GM12878 (cell line): ENCODE measurements at regions not wholly inside any gene's neighbourhood (a gene's known extent, or its start where the extent isn't known, plus 50 kb on each side); places are given as distances from the start of the nearest gene placed in this dataset.
"Not testable (repeated sequence)": the region's sequence is repeated elsewhere in the genome, so short reads cannot be mapped to it uniquely, and the experiment has no call there.

ENCODE experiments used
- ATAC-seq: fragments of 200-7000 bp; cut with Tn5 transposase; 3 replicates; pipeline ENCODE4 v1.9.1; 2020; ENCODE audit warnings: mild to moderate bottlenecking, moderate library complexity
- BruUV-seq: library from RNA; stranded (reverse); fragments of 400-500 nt; replicated peaks from 2 replicates; lab custom pipeline; 2021; lab: Mats Ljungman, UMichigan
- CTCF ChIA-PET: fragments of 300-600 bp; sonication (Branson Sonifier 250); formaldehyde crosslinking; extraction: SDS; loops from one replicate; lab custom pipeline; 2021; ENCODE audit warnings: inconsistent platforms; lab: Yijun Ruan, JAX
- POLR2A ChIA-PET: fragments of 350-600 bp; formaldehyde crosslinking; extraction: SDS; loops from one replicate; lab custom pipeline; 2021; ENCODE audit warnings: inconsistent platforms; lab: Charles Lee
- RAD21 ChIA-PET: fragments of 300-600 bp; sonication (Branson Sonifier 250); formaldehyde crosslinking; loops from one replicate; lab custom pipeline; 2023; ENCODE audit warnings: antibody characterized with exemption; ENCODE audit not compliant: unreplicated experiment; lab: Charles Lee
- SMC1A ChIA-PET: fragments of 300-600 bp; sonication (Branson Sonifier 250); formaldehyde crosslinking; loops from one replicate; lab custom pipeline; 2023; ENCODE audit not compliant: unreplicated experiment, uncharacterized antibody; lab: Charles Lee
- DNase-seq: peaks from one replicate; pipeline ENCODE4 v3.0.0-alpha.2; 2011; ENCODE audit warnings: low read depth, low spot score
- FAIRE-seq: peaks from 3 replicates; lab custom pipeline; 2011; peaks lifted over from hg19 to GRCh38; lab: Jason Lieb, UNC
- H2AFZ ChIP-seq: 2 replicates; pipeline ENCODE4 v1.6.0; 2011; ENCODE audit warnings: low read depth, low read length, control low read depth; ENCODE audit not compliant: control insufficient read depth
- H3K27ac ChIP-seq: 2 replicates; pipeline ENCODE4 v1.5.1; 2011; ENCODE audit warnings: control low read depth; ENCODE audit not compliant: control insufficient read depth, insufficient read depth
- H3K27me3 ChIP-seq, 2 experiments: replicated peaks in 1 of 2; 2 replicates each; pipeline versions ENCODE4 v1.6.0 to v1.6.1; 2011; ENCODE audit warnings: low read length in 1 of 2; ENCODE audit not compliant: control insufficient read depth in 2 of 2, insufficient read depth in 2 of 2
- H3K36me3 ChIP-seq, 2 experiments: 2 replicates each; pipeline ENCODE4 v1.5.1; 2011; ENCODE audit warnings: low read length in 1 of 2; ENCODE audit not compliant: control insufficient read depth in 2 of 2, insufficient read depth in 2 of 2
- H3K4me1 ChIP-seq: 2 replicates; pipeline ENCODE4 v1.6.1; 2011; ENCODE audit warnings: mild to moderate bottlenecking, low read length, moderate library complexity, mixed read lengths; ENCODE audit not compliant: control insufficient read depth, insufficient read depth
- H3K4me2 ChIP-seq: 2 replicates; pipeline ENCODE4 v1.6.0; 2011; ENCODE audit warnings: control low read depth; ENCODE audit not compliant: control insufficient read depth, insufficient read depth
- H3K4me3 ChIP-seq: fragments of 200-600 bp; sonication (generic); 2 replicates; pipeline ENCODE4 v1.5.1; 2016
- H3K79me2 ChIP-seq: 2 replicates; pipeline ENCODE4 v1.6.0; 2011; ENCODE audit warnings: low read length; ENCODE audit not compliant: control insufficient read depth, insufficient read depth
- H3K9ac ChIP-seq: 2 replicates; pipeline ENCODE4 v1.8.0; 2011; ENCODE audit warnings: low read length, control low read depth, mixed read lengths; ENCODE audit not compliant: control insufficient read depth, insufficient read depth
- H3K9me3 ChIP-seq: replicated peaks from 3 replicates; pipeline ENCODE4 v1.5.1; 2011; ENCODE audit warnings: mild to moderate bottlenecking, low read length; ENCODE audit not compliant: control insufficient read depth, insufficient read depth
- H4K20me1 ChIP-seq: 2 replicates; pipeline ENCODE4 v1.6.0; 2011; ENCODE audit not compliant: control insufficient read depth, insufficient read depth
- IRF4 ChIP-seq: IDR thresholded peaks from 2 replicates; pipeline ENCODE4 v1.6.1; 2011; ENCODE audit warnings: low read depth, low read length
- JUND ChIP-seq: IDR thresholded peaks from 2 replicates; pipeline ENCODE4 v1.6.1; 2012; ENCODE audit warnings: low read depth, mild to moderate bottlenecking, low read length, improper control_type of control experiment, moderate library complexity
- KLF5 ChIP-seq: fragments of 450-650 bp; IDR thresholded peaks from 2 replicates; pipeline ENCODE4 v1.6.1; 2014; ENCODE audit warnings: mild to moderate bottlenecking; ENCODE audit not compliant: partially characterized antibody
- RAD21 ChIP-seq: IDR thresholded peaks from 2 replicates; pipeline ENCODE4 v1.6.1; 2011; ENCODE audit warnings: mild to moderate bottlenecking, low read depth, low read length, moderate library complexity; ENCODE audit not compliant: insufficient read depth
- SMC3 ChIP-seq: IDR thresholded peaks from 2 replicates; pipeline ENCODE4 v1.6.1; 2011; ENCODE audit warnings: low read length, improper control_type of control experiment, borderline replicate concordance
- SUPT20H ChIP-seq: IDR thresholded peaks from 2 replicates; pipeline ENCODE4 v1.6.1; 2011; ENCODE audit warnings: low read depth, mild to moderate bottlenecking, low read length, moderate library complexity, borderline replicate concordance; ENCODE audit not compliant: control insufficient read depth
- WRNIP1 ChIP-seq: IDR thresholded peaks from 2 replicates; pipeline ENCODE4 v1.6.1; 2011; ENCODE audit warnings: low read depth, low read length, improper control_type of control experiment, borderline replicate concordance
- WGBS: methylation state at CpG from one replicate; pipeline ENCODE4 v1.1.6; 2016; ENCODE audit warnings: low lambda C conversion rate; ENCODE audit not compliant: insufficient replicate concordance, insufficient coverage; ENCODE audit errors: missing lambda C conversion rate; 5-methylcytosine and 5-hydroxymethylcytosine counted together
- in situ Hi-C: fragments of 300-500 bp; cut with MboI; formaldehyde crosslinking; loops from 9 replicates; pipeline ENCODE4 v1.14.3; 2018; ENCODE audit warnings: mixed read lengths
- intact Hi-C: fragments of 100-400 bp; cut with micrococcal nuclease; formaldehyde crosslinking; loops from one replicate; pipeline ENCODE4 v1.14.2; 2022; ENCODE audit not compliant: unreplicated experiment
- TF ChIP-seq, protein P1 (sequence below): fragments of 450-650 bp; IDR thresholded peaks from 2 replicates; pipeline ENCODE4 v1.6.1; 2017; ENCODE audit warnings: mild to moderate bottlenecking, low read depth, inconsistent platforms; ENCODE audit not compliant: poor library complexity, severe bottlenecking
- TF ChIP-seq, protein P2 (sequence below): fragments of 450-650 bp; IDR thresholded peaks from 2 replicates; pipeline ENCODE4 v1.6.1; 2016; ENCODE audit warnings: mild to moderate bottlenecking, moderate library complexity, borderline replicate concordance

- POLR2A ChIA-PET, RAD21 ChIA-PET, H3K36me3 ChIP-seq, H3K4me1 ChIP-seq, H3K79me2 ChIP-seq, ATAC-seq, DNase-seq, SMC1A ChIA-PET, H3K4me2 ChIP-seq, H3K27ac ChIP-seq, H4K20me1 ChIP-seq, H3K27me3 ChIP-seq, in situ Hi-C loops, BruUV-seq, FAIRE-seq, CTCF ChIA-PET, H2AFZ ChIP-seq, intact Hi-C loops, H3K4me3 ChIP-seq, H3K9me3 ChIP-seq, H3K9ac ChIP-seq: not testable (repeated sequence)
- WGBS = 73% methylated on average over 8 of the region's 8 CpGs
- TF ChIP-seq, protein P1, sequence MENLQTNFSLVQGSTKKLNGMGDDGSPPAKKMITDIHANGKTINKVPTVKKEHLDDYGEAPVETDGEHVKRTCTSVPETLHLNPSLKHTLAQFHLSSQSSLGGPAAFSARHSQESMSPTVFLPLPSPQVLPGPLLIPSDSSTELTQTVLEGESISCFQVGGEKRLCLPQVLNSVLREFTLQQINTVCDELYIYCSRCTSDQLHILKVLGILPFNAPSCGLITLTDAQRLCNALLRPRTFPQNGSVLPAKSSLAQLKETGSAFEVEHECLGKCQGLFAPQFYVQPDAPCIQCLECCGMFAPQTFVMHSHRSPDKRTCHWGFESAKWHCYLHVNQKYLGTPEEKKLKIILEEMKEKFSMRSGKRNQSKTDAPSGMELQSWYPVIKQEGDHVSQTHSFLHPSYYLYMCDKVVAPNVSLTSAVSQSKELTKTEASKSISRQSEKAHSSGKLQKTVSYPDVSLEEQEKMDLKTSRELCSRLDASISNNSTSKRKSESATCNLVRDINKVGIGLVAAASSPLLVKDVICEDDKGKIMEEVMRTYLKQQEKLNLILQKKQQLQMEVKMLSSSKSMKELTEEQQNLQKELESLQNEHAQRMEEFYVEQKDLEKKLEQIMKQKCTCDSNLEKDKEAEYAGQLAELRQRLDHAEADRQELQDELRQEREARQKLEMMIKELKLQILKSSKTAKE = peak; percentile 70
Observed at GRCh38 chr1:224821751-224822150, 107.7 kb upstream of the DNAH14 start.

DNA sequence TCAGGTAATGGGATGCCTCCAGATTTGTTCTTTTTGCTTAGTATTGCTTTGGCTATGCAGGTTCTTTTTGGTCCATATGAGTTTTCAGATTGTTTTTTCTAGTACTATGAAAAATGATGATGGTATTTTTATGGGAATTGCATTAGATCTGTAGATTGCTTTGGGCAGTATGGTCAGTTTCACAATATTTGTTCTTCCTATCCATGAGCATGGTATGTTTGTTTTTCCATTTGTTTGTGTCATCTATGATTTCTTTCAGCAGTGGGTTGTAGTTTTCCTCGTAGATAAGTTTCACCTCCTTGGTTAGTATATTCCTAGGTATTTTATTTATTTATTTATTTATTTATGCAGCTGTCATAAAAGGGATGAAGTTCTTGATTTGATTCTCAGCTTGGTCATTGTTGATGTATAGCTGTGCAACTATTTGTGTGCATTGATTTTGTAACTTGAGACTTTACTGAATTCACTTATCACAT, 103.9 kb upstream of the DNAH14 start:
- ChIA-PET SMC1A (no interaction called here), POLR2A (no interaction called here), CTCF (no interaction called here), RAD21 (no interaction called here)
- no peak overlapping the region for H2AFZ ChIP-seq
- no peak overlapping the region for H3K4me3 ChIP-seq
- no peak overlapping the region for H3K4me2 ChIP-seq
- intact Hi-C loops = no loop called here
- in situ Hi-C loops = no loop called here
- ATAC-seq (no peak), FAIRE-seq (no peak), DNase-seq (no peak)
- no peaks in the 10 kb centered on the region for H3K79me2 ChIP-seq
- no peaks in the 10 kb centered on the region for H3K36me3 ChIP-seq
- no peaks in the 10 kb centered on the region for H3K27me3 ChIP-seq
- no peaks in the 10 kb centered on the region for H3K4me1 ChIP-seq
- WGBS = 0% methylated on average over 1 of the region's 1 CpG
- H3K27ac ChIP-seq = no peak overlapping the region
- H4K20me1 ChIP-seq = no peaks in the 10 kb centered on the region
- H3K9me3 ChIP-seq = no peaks in the 10 kb centered on the region; the same call in 2 of the 3 replicates
- H3K9ac ChIP-seq = no peak overlapping the region
- BruUV-seq = no TSS peak
- TF ChIP-seq IRF4 (no peak), SMC3 (no peak), SUPT20H (no peak), JUND (no peak), KLF5 (no peak), WRNIP1 (no peak), RAD21 (no peak)
- TF ChIP-seq, protein P2, sequence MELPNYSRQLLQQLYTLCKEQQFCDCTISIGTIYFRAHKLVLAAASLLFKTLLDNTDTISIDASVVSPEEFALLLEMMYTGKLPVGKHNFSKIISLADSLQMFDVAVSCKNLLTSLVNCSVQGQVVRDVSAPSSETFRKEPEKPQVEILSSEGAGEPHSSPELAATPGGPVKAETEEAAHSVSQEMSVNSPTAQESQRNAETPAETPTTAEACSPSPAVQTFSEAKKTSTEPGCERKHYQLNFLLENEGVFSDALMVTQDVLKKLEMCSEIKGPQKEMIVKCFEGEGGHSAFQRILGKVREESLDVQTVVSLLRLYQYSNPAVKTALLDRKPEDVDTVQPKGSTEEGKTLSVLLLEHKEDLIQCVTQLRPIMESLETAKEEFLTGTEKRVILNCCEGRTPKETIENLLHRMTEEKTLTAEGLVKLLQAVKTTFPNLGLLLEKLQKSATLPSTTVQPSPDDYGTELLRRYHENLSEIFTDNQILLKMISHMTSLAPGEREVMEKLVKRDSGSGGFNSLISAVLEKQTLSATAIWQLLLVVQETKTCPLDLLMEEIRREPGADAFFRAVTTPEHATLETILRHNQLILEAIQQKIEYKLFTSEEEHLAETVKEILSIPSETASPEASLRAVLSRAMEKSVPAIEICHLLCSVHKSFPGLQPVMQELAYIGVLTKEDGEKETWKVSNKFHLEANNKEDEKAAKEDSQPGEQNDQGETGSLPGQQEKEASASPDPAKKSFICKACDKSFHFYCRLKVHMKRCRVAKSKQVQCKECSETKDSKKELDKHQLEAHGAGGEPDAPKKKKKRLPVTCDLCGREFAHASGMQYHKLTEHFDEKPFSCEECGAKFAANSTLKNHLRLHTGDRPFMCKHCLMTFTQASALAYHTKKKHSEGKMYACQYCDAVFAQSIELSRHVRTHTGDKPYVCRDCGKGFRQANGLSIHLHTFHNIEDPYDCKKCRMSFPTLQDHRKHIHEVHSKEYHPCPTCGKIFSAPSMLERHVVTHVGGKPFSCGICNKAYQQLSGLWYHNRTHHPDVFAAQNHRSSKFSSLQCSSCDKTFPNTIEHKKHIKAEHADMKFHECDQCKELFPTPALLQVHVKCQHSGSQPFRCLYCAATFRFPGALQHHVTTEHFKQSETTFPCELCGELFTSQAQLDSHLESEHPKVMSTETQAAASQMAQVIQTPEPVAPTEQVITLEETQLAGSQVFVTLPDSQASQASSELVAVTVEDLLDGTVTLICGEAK = no peak
